GM21576 (cell line): ENCODE measurements at regions not wholly inside any gene's neighbourhood (a gene's known extent, or its start where the extent isn't known, plus 50 kb on each side); places are given as distances from the start of the nearest gene placed in this dataset.

Experiments used
- ATAC-seq: cut with Tn5 transposase; IDR thresholded peaks from one replicate; pipeline ENCODE4 v1.9.1; 2021; ENCODE audit warnings: mild to moderate bottlenecking, moderate library complexity; ENCODE audit not compliant: unreplicated experiment

DNA sequence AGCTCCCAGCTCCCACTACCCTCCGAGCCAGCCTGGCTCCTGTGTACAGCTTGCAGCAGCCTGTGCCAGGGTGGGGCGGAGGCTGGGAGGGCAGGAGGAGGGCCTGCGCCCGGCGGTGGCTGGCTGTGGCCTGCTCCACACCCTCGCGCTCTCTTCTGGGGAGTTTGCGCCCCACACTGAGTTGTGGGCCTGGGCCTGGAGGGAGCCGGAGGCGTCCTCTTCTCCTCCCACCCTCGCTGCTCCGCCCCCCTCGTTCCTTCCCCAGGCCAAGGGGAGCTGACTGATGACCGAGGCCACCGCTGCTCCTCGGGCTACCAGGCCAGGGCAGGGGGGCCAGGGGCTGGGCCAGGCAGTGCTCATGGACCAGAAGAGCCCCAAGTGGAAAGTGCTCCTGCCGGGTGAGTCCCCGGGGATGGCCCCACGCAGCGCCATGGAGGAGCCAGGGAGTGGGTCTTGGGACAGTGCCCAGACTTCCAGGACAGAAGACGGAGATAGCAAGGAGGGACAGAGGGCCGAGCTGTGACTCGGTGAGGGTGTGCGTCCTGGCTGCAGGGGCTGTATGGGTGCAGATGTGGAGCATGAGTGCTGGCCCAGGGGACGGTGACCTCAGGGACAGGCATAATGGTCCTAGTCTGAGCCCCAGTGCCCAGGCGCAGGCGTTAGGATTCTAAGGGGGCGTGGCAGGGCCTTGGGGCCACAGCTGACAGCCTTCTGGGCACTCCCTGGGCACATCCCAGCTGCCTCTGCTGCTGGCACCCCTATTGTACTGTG is 242.1 kb upstream of the GSE1 start:
- no peak for ATAC-seq

DNA sequence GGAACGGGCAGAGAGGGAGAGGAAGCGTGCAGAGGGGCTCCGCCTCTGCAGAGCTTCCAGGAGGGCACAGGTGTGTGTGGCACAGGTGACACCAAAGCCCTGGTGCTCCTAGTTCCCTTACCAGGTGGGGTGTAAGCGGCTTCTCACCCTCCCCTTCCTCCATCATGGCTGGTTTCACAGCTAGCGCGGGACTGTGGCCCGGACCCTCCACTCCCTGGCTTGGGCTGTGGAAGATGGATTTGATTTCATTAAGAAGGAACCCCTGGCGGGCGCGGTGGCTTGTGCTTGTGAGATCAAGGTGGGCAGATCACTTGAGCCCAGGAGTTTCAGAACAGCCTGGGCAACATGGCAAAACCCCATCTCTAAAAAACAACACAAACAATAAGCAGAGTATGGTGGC is 241.2 kb upstream of the GSE1 start:
- ATAC-seq, result no peak

DNA sequence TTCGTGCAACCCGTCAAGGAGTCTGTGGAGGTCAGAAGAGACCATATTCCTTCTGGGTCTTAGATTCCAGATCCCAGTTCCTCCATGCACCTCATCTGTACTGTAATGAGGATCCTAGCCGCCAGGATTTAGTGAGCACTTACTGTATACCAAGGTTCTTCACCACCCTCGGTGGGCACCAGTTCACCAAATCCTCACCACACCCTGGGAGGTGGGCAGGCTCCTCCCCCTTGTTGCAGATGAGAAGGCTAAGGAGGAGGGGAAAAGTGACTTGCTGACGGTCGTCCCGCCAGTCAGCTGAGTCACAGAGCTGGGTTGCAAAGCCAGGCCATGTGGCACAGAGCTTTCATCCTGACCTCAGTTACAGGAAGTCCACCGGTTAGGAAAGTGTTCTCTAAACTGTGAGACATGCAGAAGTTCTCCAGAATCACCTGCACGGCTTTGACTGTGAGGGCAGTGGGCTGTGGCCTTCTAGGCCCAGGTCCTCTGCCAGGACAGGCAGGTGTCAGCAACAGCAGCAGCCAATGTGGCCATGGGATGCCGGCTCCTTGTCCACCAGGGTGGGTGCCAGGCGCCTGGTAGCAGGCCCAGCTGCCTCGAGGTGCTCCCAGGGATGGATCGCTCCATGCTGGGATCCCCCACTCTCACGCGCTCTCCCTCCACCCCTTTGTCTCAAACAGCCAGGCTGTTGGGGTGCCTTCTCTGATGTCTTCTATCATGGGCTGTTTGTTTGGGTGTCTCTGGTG is 240.3 kb upstream of the GSE1 start:
- no peak for ATAC-seq

GRCh38 chr16:85373741-85374570 is 239.2 kb upstream of the GSE1 start:
- no peak for ATAC-seq

DNA sequence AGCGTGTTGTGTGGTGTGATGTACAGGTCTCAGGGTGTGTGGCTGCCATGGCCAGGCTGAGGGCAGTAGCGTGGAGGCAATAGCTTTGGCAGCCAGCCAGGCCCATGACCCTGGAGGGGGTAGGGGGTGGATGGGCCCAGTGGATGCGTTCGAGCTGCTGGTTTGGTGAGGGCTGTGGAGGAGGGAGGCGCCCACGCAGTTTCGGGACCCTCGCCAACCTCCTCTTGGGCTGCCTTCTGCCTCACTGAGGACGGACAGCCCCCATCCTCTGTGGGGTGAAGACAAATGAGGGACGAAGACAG is 238.6 kb upstream of the GSE1 start:
- no peak for ATAC-seq

- no peak for ATAC-seq
Measured at GRCh38 chr16:85375282-85375681, 237.8 kb upstream of the GSE1 start.

DNA sequence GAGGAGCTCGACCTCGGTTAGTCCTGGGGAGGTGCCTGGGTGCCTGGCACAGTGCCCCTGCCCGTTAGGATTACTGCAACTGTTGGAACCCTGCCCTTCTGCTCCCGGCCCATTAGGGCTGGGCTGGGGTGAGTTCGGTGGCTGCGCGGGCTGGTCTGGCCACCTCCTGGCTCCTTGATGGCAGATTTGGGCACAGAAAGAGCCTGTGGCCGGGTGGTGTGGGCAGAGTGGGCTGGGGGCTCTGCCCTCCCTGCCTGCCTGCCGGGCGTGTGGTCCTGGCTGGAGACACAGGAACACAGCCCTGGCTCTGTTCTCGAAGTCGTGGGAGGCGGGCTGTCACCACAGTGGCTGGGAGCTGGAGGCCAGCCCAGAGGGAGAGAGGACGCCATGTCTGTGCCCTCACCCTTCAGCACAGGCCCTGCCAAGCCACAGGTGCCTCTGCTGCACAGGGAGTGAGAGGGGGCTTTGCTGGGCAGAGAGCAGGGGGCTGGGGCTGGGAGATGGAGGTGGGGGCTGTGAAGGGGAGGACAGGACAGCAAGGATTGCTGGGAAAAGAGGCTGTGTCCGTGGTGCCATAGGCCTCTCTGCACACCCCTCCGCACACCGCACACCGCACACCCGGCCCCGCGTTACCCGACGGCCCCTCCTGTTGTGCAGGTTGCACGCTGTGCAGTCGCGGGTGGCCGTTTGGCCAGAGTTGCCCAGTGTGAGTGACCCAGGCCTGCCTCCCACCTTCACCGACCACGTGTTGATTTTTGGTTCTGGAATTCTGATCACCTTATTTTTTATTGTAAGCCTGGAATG is 236.6 kb upstream of the GSE1 start:
- no peak for ATAC-seq

- no peak for ATAC-seq
Measured at GRCh38 chr16:85377388-85378144, 235.6 kb upstream of the GSE1 start.

- ATAC-seq, result no peak
Measured at GRCh38 chr16:85378145-85379040, 234.7 kb upstream of the GSE1 start.

DNA sequence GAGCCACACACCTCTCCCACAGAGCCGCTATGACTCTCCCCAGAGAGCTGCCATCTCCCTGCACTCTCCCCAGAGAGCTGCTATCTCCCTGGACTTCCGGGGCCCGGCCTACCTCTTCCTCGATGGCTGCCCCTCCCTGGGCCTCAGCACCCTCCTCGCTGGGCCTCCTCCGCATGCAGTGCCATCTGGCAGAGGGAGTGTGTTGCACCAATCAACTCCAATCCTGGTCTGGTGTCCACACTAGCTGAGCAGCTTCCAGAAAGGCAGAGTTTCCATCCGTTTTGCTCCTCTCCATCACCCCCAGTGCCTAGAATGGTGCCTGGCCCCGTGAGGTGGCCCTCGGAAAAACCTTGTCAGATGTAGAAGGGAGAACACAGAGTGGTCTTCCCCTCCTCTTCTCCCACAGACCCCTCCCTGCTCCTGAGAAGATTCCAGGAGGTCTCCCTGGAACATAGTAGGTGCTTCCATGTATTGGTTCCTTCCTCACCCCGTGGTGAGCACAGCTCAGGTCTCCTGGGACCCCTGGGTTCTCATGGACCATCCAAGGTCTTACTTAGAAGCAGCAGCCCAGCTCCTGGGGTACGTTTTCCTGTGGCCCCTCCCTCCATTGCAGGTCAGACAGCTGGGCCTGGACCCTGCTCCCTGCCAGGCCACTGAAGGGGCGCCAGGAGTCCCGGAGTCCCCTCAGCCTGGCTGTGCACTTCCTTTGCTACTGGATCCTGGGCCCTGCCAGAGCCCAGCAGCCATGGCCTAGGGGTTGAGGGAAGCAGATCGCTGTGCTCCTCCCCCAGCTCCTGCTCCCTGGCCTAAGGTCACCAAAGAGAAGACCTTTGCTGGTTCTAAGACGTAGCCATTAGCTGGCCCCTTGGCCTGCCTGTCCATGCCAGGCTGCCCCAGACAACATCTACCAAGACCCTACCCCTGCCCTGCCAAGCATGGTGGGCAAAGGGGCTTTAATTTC is 233.8 kb upstream of the GSE1 start:
- no peak for ATAC-seq

DNA sequence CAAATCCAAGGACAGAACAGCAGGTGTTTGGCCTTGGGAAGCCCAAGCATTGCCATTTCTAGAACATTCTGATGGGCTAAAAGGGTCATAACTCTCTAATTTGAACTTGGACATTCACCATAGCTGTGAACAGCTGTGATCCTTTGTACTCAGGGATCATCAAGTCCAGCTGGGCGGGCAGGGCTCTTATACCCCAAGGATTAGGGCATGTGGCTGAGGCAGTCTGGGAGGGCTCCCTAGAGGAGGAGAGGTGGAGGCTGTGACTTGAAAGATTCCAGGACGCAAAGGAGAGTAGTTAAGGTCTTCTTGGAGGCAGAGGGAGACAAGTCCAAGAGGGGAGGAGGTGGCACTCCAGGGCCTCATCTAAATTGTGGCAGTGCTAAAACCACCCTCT is 233.1 kb upstream of the GSE1 start:
- ATAC-seq, result no peak

DNA sequence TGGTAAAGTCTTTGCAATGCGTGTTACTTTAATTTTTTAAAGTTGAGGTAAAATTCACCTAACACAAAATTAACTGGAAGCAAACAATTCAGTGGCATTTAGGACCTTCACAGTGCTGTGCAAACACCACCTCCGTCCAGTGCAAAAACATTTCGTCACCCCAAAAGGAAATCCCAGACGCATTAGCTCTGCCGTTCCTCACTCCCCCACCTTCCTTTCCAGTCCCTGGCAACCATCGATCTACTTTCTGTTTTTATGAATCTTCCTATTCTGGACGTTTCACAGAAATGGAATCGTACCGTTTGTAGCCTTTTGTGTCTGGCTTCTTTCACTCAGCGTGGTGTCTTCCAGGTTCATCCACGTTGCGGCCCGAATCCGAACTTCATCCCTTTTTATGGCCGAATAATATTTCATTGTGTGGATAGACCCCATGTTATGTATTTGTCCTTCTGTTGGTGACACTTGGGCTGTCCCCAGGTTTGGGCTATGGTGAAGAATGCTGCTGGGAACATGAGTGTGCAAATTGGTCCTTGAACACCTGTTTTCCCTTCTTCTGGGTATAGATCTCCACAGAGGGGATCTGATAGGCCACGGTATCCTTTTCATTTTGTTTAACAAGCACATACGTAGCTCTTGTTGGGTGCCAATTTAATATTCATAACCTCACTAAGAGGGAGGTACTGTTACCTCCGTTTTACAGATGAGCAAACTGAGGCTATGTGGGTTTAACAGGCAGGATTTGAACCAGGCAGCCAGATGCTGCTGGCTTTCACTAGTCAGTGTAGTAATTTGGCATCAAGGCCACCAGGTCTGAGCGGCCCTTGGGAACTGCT is 232.0 kb upstream of the GSE1 start:
- ATAC-seq, result no peak

DNA sequence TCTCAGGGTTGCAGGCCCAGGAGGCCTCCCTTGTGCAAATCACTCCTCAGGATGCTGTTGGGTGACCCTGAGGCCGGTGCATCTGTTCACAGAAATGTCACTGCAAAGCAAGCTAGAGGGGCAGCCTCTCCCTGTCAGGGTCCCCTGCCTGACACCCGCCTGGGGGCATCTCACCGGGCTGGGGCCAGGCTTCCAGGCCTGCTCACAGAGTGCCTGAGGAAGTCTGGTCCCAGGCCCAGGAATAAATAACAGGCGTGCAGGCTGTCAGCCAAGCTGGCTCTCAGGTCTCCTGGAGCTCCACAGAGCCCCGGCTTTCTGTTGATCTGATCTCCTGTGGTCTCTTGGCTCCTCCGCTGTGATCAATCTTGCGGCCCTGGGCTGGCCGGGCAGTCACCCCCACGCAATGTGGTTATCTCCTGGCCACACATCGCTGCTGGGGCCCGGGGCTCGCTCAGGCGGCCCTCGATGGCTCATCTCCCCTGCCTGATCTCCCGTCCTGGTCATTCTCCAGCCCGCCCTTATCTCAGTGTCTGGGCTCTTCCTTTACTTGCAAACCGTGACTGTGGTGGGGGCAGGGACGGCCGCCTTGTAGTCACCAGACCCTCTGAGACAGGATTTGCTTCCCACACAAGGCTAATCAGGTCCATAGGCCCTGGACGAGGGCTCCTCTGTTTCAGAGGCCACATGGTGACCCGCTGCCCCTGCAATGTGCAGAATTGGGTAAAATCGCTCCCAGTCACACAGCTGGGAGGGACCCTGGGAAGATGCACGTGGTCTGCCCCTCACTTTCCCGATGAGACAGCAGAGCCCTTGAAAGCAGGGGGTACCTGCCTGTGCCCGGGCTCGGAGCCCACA is 231.2 kb upstream of the GSE1 start:
- ATAC-seq, result no peak

DNA sequence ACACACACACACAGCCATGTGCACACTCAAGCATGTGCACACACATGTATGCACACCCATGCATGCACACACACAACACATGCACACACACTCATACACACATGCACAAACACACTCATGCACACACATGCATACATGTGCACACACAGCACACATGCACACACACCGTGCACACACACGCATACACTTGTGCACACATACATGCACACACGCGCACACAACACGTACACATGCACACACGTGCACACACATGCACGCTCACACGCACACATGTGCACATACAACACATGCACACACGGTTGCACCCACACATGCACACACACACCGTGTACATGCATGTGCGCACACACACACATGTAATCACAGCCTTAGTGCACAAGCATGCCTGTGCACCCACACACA is 230.4 kb upstream of the GSE1 start:
- no peak for ATAC-seq

DNA sequence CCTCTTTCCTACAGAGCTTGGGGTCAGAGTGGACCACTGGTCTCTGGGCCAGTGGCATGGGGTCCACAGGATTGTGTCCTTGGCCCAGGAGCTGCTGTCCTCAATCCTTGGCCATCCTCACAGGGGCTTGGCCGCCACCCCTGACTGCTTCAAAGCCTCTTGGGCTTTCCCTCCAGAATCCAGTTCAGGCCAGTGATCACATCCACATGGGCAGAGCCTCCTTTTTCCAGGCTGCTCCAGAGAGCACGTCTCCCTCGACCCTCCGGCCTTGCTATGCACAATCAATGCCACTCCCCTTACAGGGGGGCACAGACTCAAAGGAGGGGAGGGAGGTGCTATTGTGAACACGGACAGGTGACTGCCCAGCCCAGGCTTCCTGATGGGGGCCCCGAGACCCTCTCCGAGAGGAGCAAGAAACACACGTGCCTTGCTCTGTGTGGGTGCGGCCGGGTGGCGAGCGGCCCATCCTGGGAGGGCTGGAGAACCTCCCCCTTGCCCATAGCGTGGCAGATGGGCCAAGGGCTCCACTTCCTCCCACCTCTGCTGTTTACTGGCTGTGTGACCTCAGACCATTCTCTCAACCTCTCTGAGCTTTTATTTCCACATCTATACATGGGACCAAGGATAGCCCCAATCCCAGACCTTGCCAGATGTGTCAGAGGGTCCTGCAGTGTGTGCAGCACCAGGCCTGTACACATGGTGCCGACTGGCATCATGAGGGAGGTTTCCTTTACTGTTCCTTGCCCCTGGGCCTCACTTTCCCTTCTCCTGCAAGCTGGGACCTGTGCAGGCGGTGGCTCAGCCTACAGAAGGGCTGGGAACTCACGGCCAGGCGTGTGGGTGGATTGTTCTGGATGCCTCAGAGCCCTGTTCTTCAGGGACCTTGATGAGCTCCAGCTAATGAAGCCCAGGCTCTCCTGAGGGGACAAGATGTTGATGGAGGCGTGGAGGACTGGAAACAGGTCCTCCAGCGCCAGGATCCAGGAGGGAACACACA is 229.0 kb upstream of the GSE1 start:
- no peak for ATAC-seq
